Keratinocyte (primary cell): ENCODE measurements at regions not wholly inside any gene's neighbourhood (a gene's known extent, or its start where the extent isn't known, plus 50 kb on each side); places are given as distances from the start of the nearest gene placed in this dataset.
"Not testable (repeated sequence)": the region's sequence is repeated elsewhere in the genome, so short reads cannot be mapped to it uniquely, and the experiment has no call there.

ENCODE experiments used
- EZH2 ChIP-seq: IDR thresholded peaks from one replicate; pipeline ENCODE4 v1.6.1; 2012; ENCODE audit warnings: inconsistent platforms, mild to moderate bottlenecking, low read length, moderate library complexity
- TF ChIP-seq, protein P1 (sequence below), 3 experiments: IDR thresholded peaks in 1 of 3; conservative IDR thresholded peaks in 1 of 3; optimal IDR thresholded peaks in 1 of 3; 2 replicates in 2 of 3; 3 replicates in 1 of 3; pipeline versions ENCODE3 to v1.5.1; 2011; ENCODE audit warnings: low read length in 3 of 3, mild to moderate bottlenecking in 3 of 3, moderate library complexity in 2 of 3, control low read depth in 1 of 3, inconsistent platforms in 1 of 3; ENCODE audit not compliant: insufficient read depth in 2 of 3; ENCODE audit errors: extremely low read depth in 1 of 3

DNA sequence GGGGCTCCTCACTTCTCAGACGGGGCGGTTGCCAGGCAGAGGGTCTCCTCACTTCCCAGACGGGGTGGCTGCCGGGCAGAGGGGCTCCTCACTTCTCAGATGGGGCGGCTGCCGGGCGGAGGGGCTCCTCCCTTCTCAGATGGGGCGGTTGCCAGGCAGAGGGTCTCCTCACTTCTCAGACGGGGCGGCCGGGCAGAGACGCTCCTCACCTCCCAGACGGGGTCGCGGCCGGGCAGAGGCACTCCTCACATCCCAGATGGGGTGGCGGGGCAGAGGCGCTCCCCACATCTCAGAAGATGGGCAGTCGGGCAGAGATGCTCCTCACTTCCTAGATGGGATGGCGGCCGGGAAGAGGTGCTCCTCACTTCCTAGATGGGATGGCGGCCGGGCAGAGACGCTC is 148.3 kb downstream of the UTRN start:
- TF ChIP-seq EZH2, result not testable (repeated sequence)
- TF ChIP-seq, protein P1, sequence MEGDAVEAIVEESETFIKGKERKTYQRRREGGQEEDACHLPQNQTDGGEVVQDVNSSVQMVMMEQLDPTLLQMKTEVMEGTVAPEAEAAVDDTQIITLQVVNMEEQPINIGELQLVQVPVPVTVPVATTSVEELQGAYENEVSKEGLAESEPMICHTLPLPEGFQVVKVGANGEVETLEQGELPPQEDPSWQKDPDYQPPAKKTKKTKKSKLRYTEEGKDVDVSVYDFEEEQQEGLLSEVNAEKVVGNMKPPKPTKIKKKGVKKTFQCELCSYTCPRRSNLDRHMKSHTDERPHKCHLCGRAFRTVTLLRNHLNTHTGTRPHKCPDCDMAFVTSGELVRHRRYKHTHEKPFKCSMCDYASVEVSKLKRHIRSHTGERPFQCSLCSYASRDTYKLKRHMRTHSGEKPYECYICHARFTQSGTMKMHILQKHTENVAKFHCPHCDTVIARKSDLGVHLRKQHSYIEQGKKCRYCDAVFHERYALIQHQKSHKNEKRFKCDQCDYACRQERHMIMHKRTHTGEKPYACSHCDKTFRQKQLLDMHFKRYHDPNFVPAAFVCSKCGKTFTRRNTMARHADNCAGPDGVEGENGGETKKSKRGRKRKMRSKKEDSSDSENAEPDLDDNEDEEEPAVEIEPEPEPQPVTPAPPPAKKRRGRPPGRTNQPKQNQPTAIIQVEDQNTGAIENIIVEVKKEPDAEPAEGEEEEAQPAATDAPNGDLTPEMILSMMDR (optimal IDR thresholded peaks at IDR 0.05 in 1 of 3, IDR thresholded peaks at IDR 0.05 in 1 of 3, conservative IDR thresholded peaks at IDR 0.05 in 1 of 3; ENCODE audit: extremely low read depth in 1 of 3, insufficient read depth in 2 of 3, low read length in 3 of 3), result not testable (repeated sequence)
